Ascending aorta (tissue), 2 donors: ENCODE measurements at regions not wholly inside any gene's neighbourhood (a gene's known extent, or its start where the extent isn't known, plus 50 kb on each side); places are given as distances from the start of the nearest gene placed in this dataset.
"Not testable (repeated sequence)": the region's sequence is repeated elsewhere in the genome, so short reads cannot be mapped to it uniquely, and the experiment has no call there.

ENCODE experiments used
- DNase-seq, 2 donors: peaks; one replicate each; pipeline ENCODE4 v3.0.0-alpha.2; 2019; ENCODE audit warnings: low spot score in 2 of 2
- H3K27ac ChIP-seq, 2 donors: fragments of 200-600 bp; sonication (generic); one replicate each; pipeline ENCODE4 v1.5.1; 2016 to 2017; ENCODE audit warnings: mild to moderate bottlenecking in 1 of 2
- H3K27me3 ChIP-seq: fragments of 200-600 bp; sonication (generic); one replicate; pipeline ENCODE4 v1.5.1; 2017
- H3K36me3 ChIP-seq, 2 donors: fragments of 200-600 bp; sonication (generic); one replicate each; pipeline ENCODE4 v1.5.1; 2016
- H3K4me1 ChIP-seq, 2 donors: fragments of 200-600 bp; sonication (generic); one replicate each; pipeline ENCODE4 v1.5.1; 2016 to 2017; ENCODE audit warnings: mild to moderate bottlenecking in 1 of 2
- H3K4me3 ChIP-seq, 2 donors: fragments of 200-600 bp; sonication (generic); one replicate each; pipeline ENCODE4 v1.5.1; 2016 to 2017; ENCODE audit warnings: mild to moderate bottlenecking in 1 of 2
- H3K9me3 ChIP-seq, 2 donors: fragments of 200-600 bp; sonication (generic); one replicate each; pipeline ENCODE4 v1.5.1; 2016
- intact Hi-C: fragments of 100-400 bp; cut with DNase I; formaldehyde crosslinking; loops from one replicate; pipeline ENCODE4 v1.15.1; 2023
- TF ChIP-seq, protein P1 (sequence below), 3 experiments: fragments of 200-600 bp in 2 of 3; fragments of 450-650 bp in 1 of 3; sonication (generic) in 2 of 3; IDR thresholded peaks; one replicate each; pipeline ENCODE4 v1.5.1; 2016 to 2019; ENCODE audit warnings: antibody characterized with exemption in 3 of 3, mild to moderate bottlenecking in 1 of 3, moderate library complexity in 1 of 3

DNA sequence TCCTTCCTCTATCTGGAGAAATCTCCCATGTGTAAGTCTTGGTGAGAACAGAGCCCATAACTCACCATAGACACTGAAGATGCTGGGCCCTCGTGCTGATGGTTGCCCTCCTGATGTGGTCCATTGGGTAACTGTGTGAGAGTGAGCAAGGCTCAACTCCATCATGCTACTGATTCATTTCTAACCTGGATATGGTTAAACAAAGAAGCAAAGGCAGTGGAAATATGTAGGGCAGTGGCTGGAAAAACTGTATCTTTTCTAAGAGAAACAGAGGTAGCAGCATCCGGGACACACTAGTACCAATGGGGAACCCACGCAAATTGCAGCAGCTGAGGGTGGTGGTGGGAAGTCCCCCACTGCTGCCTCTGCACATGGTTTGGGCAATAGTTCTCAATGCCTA lies 221.7 kb downstream of the KLF6 start:
- no peak for DNase-seq
- TF ChIP-seq, protein P1, sequence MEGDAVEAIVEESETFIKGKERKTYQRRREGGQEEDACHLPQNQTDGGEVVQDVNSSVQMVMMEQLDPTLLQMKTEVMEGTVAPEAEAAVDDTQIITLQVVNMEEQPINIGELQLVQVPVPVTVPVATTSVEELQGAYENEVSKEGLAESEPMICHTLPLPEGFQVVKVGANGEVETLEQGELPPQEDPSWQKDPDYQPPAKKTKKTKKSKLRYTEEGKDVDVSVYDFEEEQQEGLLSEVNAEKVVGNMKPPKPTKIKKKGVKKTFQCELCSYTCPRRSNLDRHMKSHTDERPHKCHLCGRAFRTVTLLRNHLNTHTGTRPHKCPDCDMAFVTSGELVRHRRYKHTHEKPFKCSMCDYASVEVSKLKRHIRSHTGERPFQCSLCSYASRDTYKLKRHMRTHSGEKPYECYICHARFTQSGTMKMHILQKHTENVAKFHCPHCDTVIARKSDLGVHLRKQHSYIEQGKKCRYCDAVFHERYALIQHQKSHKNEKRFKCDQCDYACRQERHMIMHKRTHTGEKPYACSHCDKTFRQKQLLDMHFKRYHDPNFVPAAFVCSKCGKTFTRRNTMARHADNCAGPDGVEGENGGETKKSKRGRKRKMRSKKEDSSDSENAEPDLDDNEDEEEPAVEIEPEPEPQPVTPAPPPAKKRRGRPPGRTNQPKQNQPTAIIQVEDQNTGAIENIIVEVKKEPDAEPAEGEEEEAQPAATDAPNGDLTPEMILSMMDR (IDR thresholded peaks at IDR 0.05) = no peak
- Histone ChIP-seq H3K4me1 (no peaks in the 10 kb centered on the region), H3K9me3 (no peaks in the 10 kb centered on the region), H3K4me3 (no peak overlapping the region), H3K36me3 (no peaks in the 10 kb centered on the region), H3K27me3 (no peaks in the 10 kb centered on the region), H3K27ac (no peak overlapping the region)
- intact Hi-C loops = no loop called here

DNA sequence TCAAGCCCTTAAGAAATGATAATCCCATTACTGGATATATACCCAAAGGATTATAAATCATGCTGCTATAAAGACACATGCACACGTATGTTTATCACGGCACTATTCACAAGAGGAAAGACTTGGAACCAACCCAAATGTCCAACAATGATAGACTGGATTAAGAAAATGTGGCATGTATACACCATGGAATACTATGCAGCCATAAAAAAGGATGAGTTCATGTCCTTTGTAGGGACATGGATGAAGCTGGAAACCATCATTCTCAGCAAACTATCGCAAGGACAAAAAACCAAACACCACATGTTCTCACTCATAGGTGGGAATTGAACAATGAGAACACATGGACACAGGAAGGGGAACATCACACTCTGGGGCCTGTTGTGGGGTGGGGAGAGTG lies 224.4 kb downstream of the KLF6 start:
- intact Hi-C loops, H3K4me3 ChIP-seq, H3K27me3 ChIP-seq, H3K4me1 ChIP-seq, H3K9me3 ChIP-seq, H3K27ac ChIP-seq, DNase-seq, H3K36me3 ChIP-seq: not testable (repeated sequence)

DNA sequence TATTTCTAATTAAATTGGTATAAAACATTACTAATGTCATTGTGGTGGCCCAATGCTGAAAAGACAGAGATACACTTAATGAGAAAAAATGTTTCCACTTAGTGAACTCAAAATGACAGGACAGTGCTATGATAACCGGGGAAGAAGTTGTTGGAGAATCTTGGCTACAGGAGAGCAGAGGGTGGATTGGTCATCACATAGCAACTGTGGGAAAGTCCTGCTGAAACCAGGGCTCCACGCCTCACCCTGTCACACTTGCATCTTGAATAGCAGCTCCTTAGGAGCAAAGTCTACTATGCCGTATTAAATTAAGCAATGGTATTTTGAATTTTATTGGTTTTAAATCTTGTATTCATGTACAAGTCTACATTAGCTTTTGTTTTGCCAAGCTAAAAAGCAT lies 225.5 kb downstream of the KLF6 start:
- Histone ChIP-seq H3K4me3 (no peak overlapping the region), H3K27me3 (no peaks in the 10 kb centered on the region), H3K36me3 (no peaks in the 10 kb centered on the region), H3K9me3 (no peaks in the 10 kb centered on the region), H3K4me1 (no peaks in the 10 kb centered on the region), H3K27ac (no peak overlapping the region)
- TF ChIP-seq, protein P1 (IDR thresholded peaks at IDR 0.05) = no peak
- intact Hi-C loops = no loop called here
- DNase-seq = no peak

DNA sequence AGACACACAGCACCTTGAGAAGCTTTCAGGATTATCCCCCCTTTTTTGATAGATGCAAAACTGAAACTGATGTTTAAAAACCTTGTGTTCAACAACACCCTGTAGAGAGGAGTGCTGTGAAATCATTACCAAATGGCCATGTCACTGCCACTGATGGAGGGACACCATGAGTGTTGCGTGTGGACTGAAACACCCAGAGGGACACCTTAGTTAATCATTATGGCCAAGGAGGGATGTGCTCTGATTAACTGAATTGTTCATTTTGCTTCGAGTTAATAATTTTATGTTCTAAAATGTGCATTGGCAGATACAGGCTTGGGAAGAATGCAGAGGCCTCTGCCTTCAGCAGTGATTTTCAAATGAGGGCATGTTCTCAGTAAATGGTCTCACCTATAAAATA lies 226.0 kb downstream of the KLF6 start:
- intact Hi-C loops = no loop called here
- H3K4me3 ChIP-seq = no peak overlapping the region
- no peaks in the 10 kb centered on the region for H3K27me3 ChIP-seq
- TF ChIP-seq, protein P1 (IDR thresholded peaks at IDR 0.05) = no peak
- DNase-seq = no peak
- H3K36me3 ChIP-seq = no peaks in the 10 kb centered on the region
- H3K4me1 ChIP-seq = no peaks in the 10 kb centered on the region
- H3K9me3 ChIP-seq = no peaks in the 10 kb centered on the region
- H3K27ac ChIP-seq = no peak overlapping the region

DNA sequence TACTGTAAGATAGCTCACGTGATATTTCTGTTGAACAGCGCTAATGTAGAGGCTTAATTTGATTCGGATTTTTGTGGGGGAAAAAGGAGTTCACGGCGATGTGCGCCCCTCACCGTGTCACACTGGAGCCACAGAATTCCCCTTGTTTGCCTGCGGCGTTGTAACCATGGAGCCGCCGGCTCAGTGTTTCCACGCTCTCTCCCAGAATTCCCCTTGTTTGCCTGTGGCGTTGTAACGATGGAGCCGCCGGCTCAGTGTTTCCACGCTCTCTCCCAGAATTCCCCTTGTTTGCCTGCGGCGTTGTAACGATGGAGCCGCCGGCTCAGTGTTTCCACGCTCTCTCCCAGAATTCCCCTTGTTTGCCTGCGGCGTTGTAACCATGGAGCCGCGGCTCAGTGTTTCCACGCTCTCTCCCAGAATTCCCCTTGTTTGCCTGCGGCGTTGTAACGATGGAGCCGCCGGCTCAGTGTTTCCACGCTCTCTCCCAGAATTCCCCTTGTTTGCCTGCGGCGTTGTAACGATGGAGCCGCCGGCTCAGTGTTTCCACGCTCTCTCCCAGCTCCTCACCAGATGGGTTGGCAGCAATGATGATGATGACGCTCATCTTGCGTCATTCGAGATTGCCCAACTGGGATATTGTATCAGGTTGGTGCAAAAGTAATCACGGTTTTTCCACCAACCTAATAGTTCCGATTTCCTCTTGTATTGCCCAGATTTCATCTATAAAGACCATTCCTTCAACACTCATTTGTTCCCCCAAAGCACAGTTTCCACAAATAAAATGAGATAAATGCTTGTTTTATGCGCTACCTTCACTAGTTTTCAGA lies 228.6 kb downstream of the KLF6 start:
- H3K27ac ChIP-seq, H3K4me1 ChIP-seq, DNase-seq, H3K36me3 ChIP-seq, H3K4me3 ChIP-seq, H3K27me3 ChIP-seq, H3K9me3 ChIP-seq, intact Hi-C loops: not testable (repeated sequence)

DNA sequence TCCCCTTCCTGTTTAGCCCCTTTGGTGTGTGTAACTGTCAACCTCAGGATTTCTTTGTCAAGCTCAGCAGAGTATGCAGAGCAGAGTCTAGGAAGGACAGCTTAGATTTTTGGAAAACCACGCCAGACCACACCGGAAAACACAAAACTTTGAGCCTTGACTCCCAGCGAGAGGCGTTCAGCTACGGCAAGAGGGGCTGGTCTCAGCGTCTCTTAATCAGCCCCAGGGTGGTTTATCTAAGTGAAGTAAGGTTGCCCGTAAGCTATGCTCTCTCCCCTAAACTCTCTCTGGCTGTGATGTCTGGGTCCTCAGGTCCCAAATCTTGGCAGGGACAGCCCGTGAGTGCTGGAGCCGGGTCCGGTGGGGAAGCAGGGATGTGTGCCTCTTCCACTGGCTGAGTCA lies 230.9 kb downstream of the KLF6 start:
- Histone ChIP-seq H3K27me3 (no peaks in the 10 kb centered on the region), H3K27ac (no peak overlapping the region), H3K4me3 (no peak overlapping the region), H3K9me3 (no peaks in the 10 kb centered on the region), H3K4me1 (peaks cover 0 to 1% of the 10 kb centered on the region in 2 donors), H3K36me3 (no peaks in the 10 kb centered on the region)
- intact Hi-C loops = no loop called here
- TF ChIP-seq, protein P1 (IDR thresholded peaks at IDR 0.05) = no peak
- no peak for DNase-seq

DNA sequence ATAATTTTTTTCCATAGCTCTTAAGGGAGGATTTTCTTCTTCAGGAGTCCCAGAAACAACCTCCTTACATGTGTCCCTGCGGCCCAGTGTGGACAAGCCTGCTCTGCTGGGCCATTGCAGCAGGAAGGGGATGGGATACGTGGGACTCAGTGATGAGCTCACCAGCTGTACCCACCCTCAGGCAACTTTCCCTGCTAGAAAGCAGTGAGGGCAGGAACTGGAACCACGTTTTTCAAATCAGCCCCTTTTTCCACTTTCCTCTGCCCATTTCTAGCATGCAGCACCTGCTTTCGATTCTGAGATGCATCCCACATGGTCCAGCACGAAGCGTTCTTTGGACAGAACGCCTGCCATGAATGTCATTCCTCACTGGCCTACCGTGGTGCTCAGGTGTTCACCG lies 232.7 kb downstream of the KLF6 start:
- no peak for DNase-seq
- Histone ChIP-seq H3K27me3 (no peaks in the 10 kb centered on the region), H3K36me3 (no peaks in the 10 kb centered on the region), H3K4me3 (no peak overlapping the region), H3K9me3 (no peaks in the 10 kb centered on the region), H3K4me1 (peaks cover 4 to 6% of the 10 kb centered on the region in 2 donors), H3K27ac (no peak overlapping the region)
- TF ChIP-seq, protein P1 (IDR thresholded peaks at IDR 0.05) = no peak
- intact Hi-C loops = no loop called here
